ENCODE measurements at regions not wholly inside any gene's neighbourhood (a gene's known extent, or its start where the extent isn't known, plus 50 kb on each side); places are given as distances from the start of the nearest gene placed in this dataset.

DNA sequence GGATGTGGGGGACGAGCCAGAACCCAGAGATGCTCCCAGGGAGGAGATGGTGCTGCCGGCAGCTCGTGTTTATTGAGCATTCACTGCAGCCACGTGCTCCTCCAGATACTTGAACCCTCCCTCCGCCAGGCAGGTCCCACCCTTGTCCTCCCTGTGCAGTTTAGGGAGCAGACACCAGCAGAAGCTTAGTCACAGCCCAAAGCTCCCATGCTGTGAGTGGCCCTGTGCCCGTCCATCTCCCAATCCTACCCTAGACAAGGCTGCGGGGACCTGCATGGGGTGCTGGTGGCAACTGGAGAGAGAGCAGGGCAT is 176.5 kb upstream of the COPS8 start:
- DNase-seq = no peak
- H3K79me2 ChIP-seq (ENCODE audit: low read length) = no peaks in the 10 kb centered on the region
- H3K4me1 ChIP-seq (ENCODE audit: low read length) = no peaks in the 10 kb centered on the region
- no peak overlapping the region for H2AFZ ChIP-seq (ENCODE audit: low read length)
- H3K36me3 ChIP-seq (replicated peaks; ENCODE audit: insufficient read depth, low read length) = no peaks in the 10 kb centered on the region
- no peaks in the 10 kb centered on the region for H3K9me3 ChIP-seq (replicated peaks; ENCODE audit: insufficient read depth, low read length)
- no peak overlapping the region for H3K9ac ChIP-seq (ENCODE audit: low read length)
- no peak overlapping the region for H3K4me3 ChIP-seq (ENCODE audit: low read length)
- TF ChIP-seq CTCF (IDR thresholded peaks at IDR 0.05; ENCODE audit: low read length) (no peak), EZH2 (optimal IDR thresholded peaks at IDR 0.05; ENCODE audit: low read depth, low read length) (no peak), EZH2phosphoT487 (IDR thresholded peaks at IDR 0.05; ENCODE audit: low read length) (no peak)
- no peaks in the 10 kb centered on the region for H3K9me2 ChIP-seq (replicated peaks; ENCODE audit: insufficient read depth, low read length)
- no peaks in the 10 kb centered on the region for H4K20me1 ChIP-seq (ENCODE audit: insufficient read depth, low read length)
- no peaks in the 10 kb centered on the region for H3K27me3 ChIP-seq (replicated peaks; ENCODE audit: insufficient read depth, low read length)
- H3F3A ChIP-seq (ENCODE audit: insufficient read depth, low read length) = no peaks in the 10 kb centered on the region
- no peak overlapping the region for H3K27ac ChIP-seq (ENCODE audit: low read length)
- no peak overlapping the region for H3K4me2 ChIP-seq (ENCODE audit: low read depth, low read length)

DNA sequence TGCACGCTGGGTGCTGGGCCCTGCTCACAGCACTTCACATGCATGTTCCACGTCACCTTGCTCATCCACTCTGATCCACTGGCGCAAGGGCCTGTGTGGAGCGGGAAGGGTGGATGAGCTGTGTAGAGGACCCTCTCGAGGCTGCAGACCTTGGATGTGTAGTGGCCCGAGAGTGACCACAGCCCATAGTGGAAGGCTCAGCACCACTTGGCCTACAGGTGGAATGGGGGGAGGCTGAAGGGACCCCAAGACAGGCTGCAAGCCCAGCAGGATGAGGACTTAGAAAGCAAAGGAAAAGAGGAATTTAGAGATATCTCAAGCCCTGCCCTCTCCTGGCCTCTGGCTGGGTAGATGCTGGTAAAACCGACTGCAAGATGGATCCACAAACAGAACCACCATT is 175.9 kb upstream of the COPS8 start:
- H3K4me1 ChIP-seq (ENCODE audit: low read length) = no peaks in the 10 kb centered on the region
- no peaks in the 10 kb centered on the region for H3F3A ChIP-seq (ENCODE audit: insufficient read depth, low read length)
- no peaks in the 10 kb centered on the region for H3K27me3 ChIP-seq (replicated peaks; ENCODE audit: insufficient read depth, low read length)
- H4K20me1 ChIP-seq (ENCODE audit: insufficient read depth, low read length) = no peaks in the 10 kb centered on the region
- no peaks in the 10 kb centered on the region for H3K79me2 ChIP-seq (ENCODE audit: low read length)
- no peak overlapping the region for H3K9ac ChIP-seq (ENCODE audit: low read length)
- no peak overlapping the region for H2AFZ ChIP-seq (ENCODE audit: low read length)
- TF ChIP-seq CTCF (IDR thresholded peaks at IDR 0.05; ENCODE audit: low read length) (no peak), EZH2phosphoT487 (IDR thresholded peaks at IDR 0.05; ENCODE audit: low read length) (no peak), EZH2 (optimal IDR thresholded peaks at IDR 0.05; ENCODE audit: low read depth, low read length) (no peak)
- H3K36me3 ChIP-seq (replicated peaks; ENCODE audit: insufficient read depth, low read length) = no peaks in the 10 kb centered on the region
- no peak for DNase-seq
- no peaks in the 10 kb centered on the region for H3K9me2 ChIP-seq (replicated peaks; ENCODE audit: insufficient read depth, low read length)
- no peak overlapping the region for H3K27ac ChIP-seq (ENCODE audit: low read length)
- no peaks in the 10 kb centered on the region for H3K9me3 ChIP-seq (replicated peaks; ENCODE audit: insufficient read depth, low read length)
- H3K4me3 ChIP-seq (ENCODE audit: low read length) = no peak overlapping the region
- H3K4me2 ChIP-seq (ENCODE audit: low read depth, low read length) = no peak overlapping the region

- Histone ChIP-seq H3K4me2 (ENCODE audit: low read depth, low read length) (no peak overlapping the region), H3K9me3 (replicated peaks; ENCODE audit: insufficient read depth, low read length) (no peaks in the 10 kb centered on the region), H3K79me2 (ENCODE audit: low read length) (no peaks in the 10 kb centered on the region), H3K9me2 (replicated peaks; ENCODE audit: insufficient read depth, low read length) (no peaks in the 10 kb centered on the region), H2AFZ (ENCODE audit: low read length) (no peak overlapping the region), H3K27me3 (replicated peaks; ENCODE audit: insufficient read depth, low read length) (no peaks in the 10 kb centered on the region), H3K27ac (ENCODE audit: low read length) (no peak overlapping the region), H3K4me1 (ENCODE audit: low read length) (peaks cover 6% of the 10 kb centered on the region), H4K20me1 (ENCODE audit: insufficient read depth, low read length) (no peaks in the 10 kb centered on the region), H3K4me3 (ENCODE audit: low read length) (no peak overlapping the region), H3K9ac (ENCODE audit: low read length) (no peak overlapping the region), H3F3A (ENCODE audit: insufficient read depth, low read length) (no peaks in the 10 kb centered on the region), H3K36me3 (replicated peaks; ENCODE audit: insufficient read depth, low read length) (no peaks in the 10 kb centered on the region)
- TF ChIP-seq EZH2 (optimal IDR thresholded peaks at IDR 0.05; ENCODE audit: low read depth, low read length) (no peak), CTCF (IDR thresholded peaks at IDR 0.05; ENCODE audit: low read length) (no peak), EZH2phosphoT487 (IDR thresholded peaks at IDR 0.05; ENCODE audit: low read length) (no peak)
- no peak for DNase-seq
These were observed 174.8 kb upstream of the COPS8 start for GRCh38 chr2:236910781-236911495.
